GM23338 (cell line): ENCODE measurements at regions not wholly inside any gene's neighbourhood (a gene's known extent, or its start where the extent isn't known, plus 50 kb on each side); places are given as distances from the start of the nearest gene placed in this dataset.

Source experiments
- ATAC-seq: fragments of 200-7000 bp; cut with Tn5 transposase; 3 replicates; pipeline ENCODE4 v1.9.1; 2020
- DNase-seq: peaks from one replicate; pipeline ENCODE4 v3.0.0-alpha.2; 2015; ENCODE audit warnings: low spot score
- H2AFZ ChIP-seq: fragments of 200-600 bp; sonication (generic); 2 replicates; pipeline ENCODE4 v1.8.0; 2016; ENCODE audit warnings: antibody characterized with exemption, mild to moderate bottlenecking, moderate library complexity
- H3F3A ChIP-seq: fragments of 200-600 bp; sonication (generic); replicated peaks from 2 replicates; pipeline ENCODE4 v1.8.0; 2017; ENCODE audit warnings: antibody characterized with exemption, mixed run types, low read depth
- H3K27ac ChIP-seq: fragments of 200-600 bp; sonication (generic); 2 replicates; pipeline ENCODE4 v1.6.1; 2016; ENCODE audit warnings: low read depth
- H3K27me3 ChIP-seq: fragments of 200-600 bp; sonication (generic); 2 replicates; pipeline ENCODE4 v1.8.0; 2016; ENCODE audit warnings: mild to moderate bottlenecking, mixed run types, moderate library complexity; ENCODE audit not compliant: insufficient read depth
- H3K36me3 ChIP-seq: fragments of 200-600 bp; sonication (generic); 2 replicates; pipeline ENCODE4 v1.8.0; 2016; ENCODE audit warnings: mild to moderate bottlenecking; ENCODE audit not compliant: insufficient read depth
- H3K4me1 ChIP-seq: fragments of 200-600 bp; sonication (generic); 2 replicates; pipeline ENCODE4 v1.8.0; 2016; ENCODE audit warnings: mild to moderate bottlenecking, moderate library complexity; ENCODE audit not compliant: insufficient read depth
- H3K4me2 ChIP-seq: fragments of 200-600 bp; sonication (generic); 2 replicates; pipeline ENCODE4 v1.7.1; 2017; ENCODE audit warnings: mixed run types
- H3K4me3 ChIP-seq: fragments of 200-600 bp; sonication (generic); 2 replicates; pipeline ENCODE4 v1.6.1; 2016; ENCODE audit warnings: mixed run types
- H3K79me2 ChIP-seq: fragments of 200-600 bp; sonication (generic); replicated peaks from 2 replicates; pipeline ENCODE4 v1.8.0; 2017; ENCODE audit warnings: mild to moderate bottlenecking; ENCODE audit not compliant: insufficient read depth
- H3K9me2 ChIP-seq: fragments of 200-600 bp; sonication (generic); 2 replicates; pipeline ENCODE4 v1.8.0; 2017; ENCODE audit not compliant: insufficient read depth
- H4K20me1 ChIP-seq: fragments of 200-600 bp; sonication (generic); replicated peaks from 2 replicates; pipeline ENCODE4 v1.8.0; 2017; ENCODE audit warnings: mild to moderate bottlenecking; ENCODE audit not compliant: insufficient read depth
- H3K27ac Mint-ChIP-seq: 2 replicates; pipeline ENCODE4 v1.8.0; 2020; ENCODE audit warnings: inconsistent platforms, mild to moderate bottlenecking, moderate library complexity, mixed read lengths
- H3K27me3 Mint-ChIP-seq: 3 replicates; pipeline ENCODE4 v1.8.0; 2022; ENCODE audit warnings: low read depth, mild to moderate bottlenecking, moderate library complexity, mixed read lengths, inconsistent platforms; ENCODE audit not compliant: insufficient read depth, poor library complexity
- H3K36me3 Mint-ChIP-seq: 3 replicates; pipeline ENCODE4 v1.8.0; 2021; ENCODE audit warnings: low read depth, mild to moderate bottlenecking, inconsistent platforms, moderate library complexity, mixed read lengths
- H3K4me1 Mint-ChIP-seq: 3 replicates; pipeline ENCODE4 v1.8.0; 2020; ENCODE audit warnings: mild to moderate bottlenecking, inconsistent platforms, mixed read lengths
- H3K4me3 Mint-ChIP-seq: 3 replicates; pipeline ENCODE4 v1.8.0; 2021; ENCODE audit warnings: moderate library complexity, mild to moderate bottlenecking, inconsistent platforms, mixed read lengths
- H3K9me3 Mint-ChIP-seq: 3 replicates; pipeline ENCODE4 v1.8.0; 2020; ENCODE audit warnings: moderate library complexity, mild to moderate bottlenecking, inconsistent platforms, mixed read lengths
- JUNB ChIP-seq: IDR thresholded peaks from one replicate; pipeline ENCODE4 v1.6.1; 2016; ENCODE audit warnings: antibody characterized with exemption; ENCODE audit not compliant: unreplicated experiment
- NANOG ChIP-seq: IDR thresholded peaks from 2 replicates; pipeline ENCODE4 v1.6.1; 2016; ENCODE audit warnings: antibody characterized with exemption, borderline replicate concordance
- POLR2AphosphoS5 ChIP-seq: IDR thresholded peaks from 2 replicates; pipeline ENCODE4 v1.6.1; 2016; ENCODE audit warnings: antibody characterized with exemption, low read depth
- REST ChIP-seq: IDR thresholded peaks from one replicate; pipeline ENCODE4 v1.6.1; 2018; ENCODE audit warnings: antibody characterized with exemption; ENCODE audit not compliant: unreplicated experiment
- ZNF462 ChIP-seq: fragments of 250-450 bp; sonication (Bioruptor Pico); IDR thresholded peaks from 2 replicates; pipeline ENCODE4 v1.5.0; 2020; ENCODE audit warnings: mild to moderate bottlenecking, moderate library complexity
- TF ChIP-seq, protein P1 (sequence below), 2 experiments: fragments of 200-600 bp in 1 of 2; sonication (generic) in 1 of 2; conservative IDR thresholded peaks; 2 replicates each; pipeline versions ENCODE4 v1.5.1 to v1.6.1; 2016 to 2017; ENCODE audit warnings: antibody characterized with exemption in 2 of 2, low read depth in 2 of 2, mild to moderate bottlenecking in 2 of 2, moderate library complexity in 1 of 2

DNA sequence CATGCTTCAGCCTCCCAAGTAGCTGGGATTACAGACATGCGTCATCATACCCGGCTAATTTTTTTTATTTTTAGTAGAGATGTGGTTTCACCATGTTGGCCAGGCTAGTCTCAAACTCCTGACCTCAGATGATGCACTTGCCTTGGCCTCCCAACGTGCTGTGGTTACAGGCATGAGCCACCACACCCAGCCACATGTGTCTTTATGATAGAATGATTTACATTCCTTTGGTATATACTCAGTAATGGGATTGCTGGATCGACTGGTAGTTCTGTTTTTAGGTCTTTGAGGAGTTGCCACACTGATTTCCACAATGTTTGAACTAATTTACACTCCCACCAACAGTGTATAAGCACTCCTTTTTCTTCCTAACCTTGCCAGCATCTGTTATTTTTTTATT, 276.2 kb downstream of the METTL15 start:
- peaks cover 5% of the 10 kb centered on the region; the same call in 2 of the 3 replicates for H3K4me1 Mint-ChIP-seq
- no peaks in the 10 kb centered on the region; the same call in 2 of the 3 replicates for H3K36me3 Mint-ChIP-seq
- no peak overlapping the region for H3K4me3 ChIP-seq
- DNase-seq (no peak), ATAC-seq (no peak)
- H3K4me1 ChIP-seq: peaks cover 7% of the 10 kb centered on the region; the same call in 1 of the 2 replicates
- no peak overlapping the region for H3K27ac Mint-ChIP-seq
- no peak overlapping the region for H3K27ac ChIP-seq
- H3K9me3 Mint-ChIP-seq: peaks cover 6% of the 10 kb centered on the region; the same call in 1 of the 3 replicates
- TF ChIP-seq, protein P1, sequence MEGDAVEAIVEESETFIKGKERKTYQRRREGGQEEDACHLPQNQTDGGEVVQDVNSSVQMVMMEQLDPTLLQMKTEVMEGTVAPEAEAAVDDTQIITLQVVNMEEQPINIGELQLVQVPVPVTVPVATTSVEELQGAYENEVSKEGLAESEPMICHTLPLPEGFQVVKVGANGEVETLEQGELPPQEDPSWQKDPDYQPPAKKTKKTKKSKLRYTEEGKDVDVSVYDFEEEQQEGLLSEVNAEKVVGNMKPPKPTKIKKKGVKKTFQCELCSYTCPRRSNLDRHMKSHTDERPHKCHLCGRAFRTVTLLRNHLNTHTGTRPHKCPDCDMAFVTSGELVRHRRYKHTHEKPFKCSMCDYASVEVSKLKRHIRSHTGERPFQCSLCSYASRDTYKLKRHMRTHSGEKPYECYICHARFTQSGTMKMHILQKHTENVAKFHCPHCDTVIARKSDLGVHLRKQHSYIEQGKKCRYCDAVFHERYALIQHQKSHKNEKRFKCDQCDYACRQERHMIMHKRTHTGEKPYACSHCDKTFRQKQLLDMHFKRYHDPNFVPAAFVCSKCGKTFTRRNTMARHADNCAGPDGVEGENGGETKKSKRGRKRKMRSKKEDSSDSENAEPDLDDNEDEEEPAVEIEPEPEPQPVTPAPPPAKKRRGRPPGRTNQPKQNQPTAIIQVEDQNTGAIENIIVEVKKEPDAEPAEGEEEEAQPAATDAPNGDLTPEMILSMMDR (conservative IDR thresholded peaks at IDR 0.05; ENCODE audit: low read depth in 2 of 2): no peak
- TF ChIP-seq POLR2AphosphoS5 (no peak), JUNB (no peak), NANOG (no peak), REST (no peak), ZNF462 (no peak)
- no peaks in the 10 kb centered on the region for H3K36me3 ChIP-seq
- no peaks in the 10 kb centered on the region for H3K27me3 ChIP-seq
- no peaks in the 10 kb centered on the region for H3F3A ChIP-seq
- H4K20me1 ChIP-seq: no peaks in the 10 kb centered on the region
- no peak overlapping the region for H2AFZ ChIP-seq
- H3K4me3 Mint-ChIP-seq: no peak overlapping the region
- no peaks in the 10 kb centered on the region for H3K27me3 Mint-ChIP-seq
- no peak overlapping the region for H3K4me2 ChIP-seq
- no peaks in the 10 kb centered on the region for H3K79me2 ChIP-seq
- H3K9me2 ChIP-seq: 0 out of 2 replicates have a peak, but pooled peaks cover 3% of the 10 kb centered on the region
